C4-2B (cell line): ENCODE measurements at regions not wholly inside any gene's neighbourhood (a gene's known extent, or its start where the extent isn't known, plus 50 kb on each side); places are given as distances from the start of the nearest gene placed in this dataset.

Experiments used
- ZFX ChIP-seq: fragments of 450-650 bp; IDR thresholded peaks from 2 replicates; pipeline ENCODE4 v1.6.1; 2017
- TF ChIP-seq, protein P1 (sequence below): fragments of 450-650 bp; conservative IDR thresholded peaks from 2 replicates; pipeline ENCODE4 v1.5.1; 2017; ENCODE audit warnings: mild to moderate bottlenecking

DNA sequence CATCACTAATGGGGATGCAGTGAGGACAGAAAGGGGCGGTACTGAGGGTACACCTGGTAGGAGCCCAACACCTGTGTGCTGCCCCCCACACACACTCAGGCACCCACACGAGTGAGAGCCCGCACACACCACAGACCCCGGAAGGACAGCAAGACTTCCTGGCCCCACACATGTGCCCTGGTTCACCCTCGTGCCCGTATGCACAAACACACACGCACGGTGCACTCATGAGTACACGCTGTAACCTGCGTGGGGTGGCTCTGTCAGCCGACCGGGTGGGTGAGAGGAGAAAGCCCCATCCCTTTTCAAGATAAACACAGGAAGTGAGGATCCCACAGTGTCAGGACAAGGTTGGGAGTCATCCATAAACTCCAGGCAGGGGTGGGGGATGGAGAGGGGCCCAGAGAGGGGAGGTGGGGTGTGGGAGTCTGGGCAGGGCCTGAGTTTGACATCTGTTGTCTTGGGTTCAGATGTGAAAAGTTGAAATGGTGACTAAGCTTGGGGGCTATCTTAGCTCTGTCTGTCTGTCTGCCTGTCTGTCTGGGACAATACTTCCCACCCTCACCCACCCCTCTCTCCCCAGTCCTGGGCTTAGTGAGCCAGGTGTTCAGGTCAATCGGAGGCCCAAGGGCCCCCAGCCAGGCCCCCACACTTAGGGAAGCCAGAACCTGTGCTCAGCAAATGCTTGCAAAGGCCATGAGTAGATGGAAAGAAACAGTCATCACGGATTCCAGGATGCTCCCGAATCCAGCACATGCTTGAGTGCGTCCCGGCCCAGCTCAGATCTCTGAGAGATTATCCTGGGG, 119.8 kb upstream of the ZBTB40 start:
- TF ChIP-seq, protein P1, sequence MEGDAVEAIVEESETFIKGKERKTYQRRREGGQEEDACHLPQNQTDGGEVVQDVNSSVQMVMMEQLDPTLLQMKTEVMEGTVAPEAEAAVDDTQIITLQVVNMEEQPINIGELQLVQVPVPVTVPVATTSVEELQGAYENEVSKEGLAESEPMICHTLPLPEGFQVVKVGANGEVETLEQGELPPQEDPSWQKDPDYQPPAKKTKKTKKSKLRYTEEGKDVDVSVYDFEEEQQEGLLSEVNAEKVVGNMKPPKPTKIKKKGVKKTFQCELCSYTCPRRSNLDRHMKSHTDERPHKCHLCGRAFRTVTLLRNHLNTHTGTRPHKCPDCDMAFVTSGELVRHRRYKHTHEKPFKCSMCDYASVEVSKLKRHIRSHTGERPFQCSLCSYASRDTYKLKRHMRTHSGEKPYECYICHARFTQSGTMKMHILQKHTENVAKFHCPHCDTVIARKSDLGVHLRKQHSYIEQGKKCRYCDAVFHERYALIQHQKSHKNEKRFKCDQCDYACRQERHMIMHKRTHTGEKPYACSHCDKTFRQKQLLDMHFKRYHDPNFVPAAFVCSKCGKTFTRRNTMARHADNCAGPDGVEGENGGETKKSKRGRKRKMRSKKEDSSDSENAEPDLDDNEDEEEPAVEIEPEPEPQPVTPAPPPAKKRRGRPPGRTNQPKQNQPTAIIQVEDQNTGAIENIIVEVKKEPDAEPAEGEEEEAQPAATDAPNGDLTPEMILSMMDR = no peak
- no peak for TF ChIP-seq ZFX
